HG03045 (cell line): ENCODE measurements at regions not wholly inside any gene's neighbourhood (a gene's known extent, or its start where the extent isn't known, plus 50 kb on each side); places are given as distances from the start of the nearest gene placed in this dataset.
"Not testable (repeated sequence)": the region's sequence is repeated elsewhere in the genome, so short reads cannot be mapped to it uniquely, and the experiment has no call there.

ENCODE experiments used
- ATAC-seq: cut with Tn5 transposase; IDR thresholded peaks from one replicate; pipeline ENCODE4 v1.9.1; 2021; ENCODE audit warnings: mild to moderate bottlenecking, moderate library complexity; ENCODE audit not compliant: unreplicated experiment

GRCh38 chr13:50543782-50544181 lies 299.7 kb downstream of the DLEU7 start:
- ATAC-seq = no peak

DNA sequence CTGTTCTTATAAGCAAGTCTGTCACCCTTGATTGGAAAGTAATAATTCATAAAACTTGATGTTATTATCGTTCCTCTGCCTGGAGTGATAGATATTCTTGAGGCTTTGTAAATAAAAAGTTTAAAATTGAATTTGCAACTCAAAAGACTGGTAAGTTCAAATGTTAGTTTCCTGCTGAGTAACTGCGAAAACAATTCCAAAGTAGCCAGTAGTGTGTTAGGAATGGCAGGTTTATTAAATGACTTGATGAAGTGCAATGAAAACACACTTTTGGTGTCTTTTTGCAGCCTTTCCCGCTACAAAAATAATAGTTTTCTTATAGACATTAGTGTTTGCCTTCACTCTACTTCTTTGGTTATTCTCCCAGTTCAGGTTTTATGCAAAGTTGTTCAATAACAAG lies 299.3 kb downstream of the DLEU7 start:
- ATAC-seq = no peak

DNA sequence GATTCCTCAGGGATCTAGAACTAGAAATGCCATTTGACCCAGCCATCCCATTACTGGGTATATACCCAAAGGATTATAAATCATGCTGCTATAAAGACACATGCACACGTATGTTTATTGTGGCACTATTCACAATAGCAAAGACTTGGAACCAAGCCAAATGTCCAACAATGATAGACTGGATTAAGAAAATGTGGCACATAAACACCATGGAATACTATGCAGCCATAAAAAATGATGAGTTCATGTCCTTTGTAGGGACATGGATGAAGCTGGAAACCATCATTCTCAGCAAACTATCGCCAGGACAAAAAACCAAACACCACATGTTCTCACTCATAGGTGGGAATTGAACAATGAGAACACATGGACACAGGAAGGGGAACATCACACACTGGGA lies 296.3 kb downstream of the DLEU7 start:
- ATAC-seq = not testable (repeated sequence)

DNA sequence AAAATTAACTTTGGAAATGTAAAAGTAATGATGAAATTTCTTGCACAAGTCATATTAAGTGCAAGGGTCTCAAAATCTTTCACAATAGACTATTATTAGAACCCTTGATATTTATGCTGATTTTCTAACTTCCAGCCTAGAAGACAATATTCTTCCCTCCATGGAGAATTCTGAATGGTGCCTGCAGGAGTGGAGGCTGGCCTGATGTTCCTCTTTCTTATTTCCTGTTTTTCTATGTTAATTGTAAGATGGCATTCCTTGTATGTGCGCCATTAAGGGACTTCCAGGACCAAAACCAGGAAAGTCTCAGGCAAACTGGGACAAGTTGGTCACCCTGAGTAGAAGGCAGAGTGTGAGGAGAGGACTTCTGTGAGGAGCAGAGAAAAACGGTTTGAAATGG lies 294.9 kb downstream of the DLEU7 start:
- ATAC-seq = no peak

DNA sequence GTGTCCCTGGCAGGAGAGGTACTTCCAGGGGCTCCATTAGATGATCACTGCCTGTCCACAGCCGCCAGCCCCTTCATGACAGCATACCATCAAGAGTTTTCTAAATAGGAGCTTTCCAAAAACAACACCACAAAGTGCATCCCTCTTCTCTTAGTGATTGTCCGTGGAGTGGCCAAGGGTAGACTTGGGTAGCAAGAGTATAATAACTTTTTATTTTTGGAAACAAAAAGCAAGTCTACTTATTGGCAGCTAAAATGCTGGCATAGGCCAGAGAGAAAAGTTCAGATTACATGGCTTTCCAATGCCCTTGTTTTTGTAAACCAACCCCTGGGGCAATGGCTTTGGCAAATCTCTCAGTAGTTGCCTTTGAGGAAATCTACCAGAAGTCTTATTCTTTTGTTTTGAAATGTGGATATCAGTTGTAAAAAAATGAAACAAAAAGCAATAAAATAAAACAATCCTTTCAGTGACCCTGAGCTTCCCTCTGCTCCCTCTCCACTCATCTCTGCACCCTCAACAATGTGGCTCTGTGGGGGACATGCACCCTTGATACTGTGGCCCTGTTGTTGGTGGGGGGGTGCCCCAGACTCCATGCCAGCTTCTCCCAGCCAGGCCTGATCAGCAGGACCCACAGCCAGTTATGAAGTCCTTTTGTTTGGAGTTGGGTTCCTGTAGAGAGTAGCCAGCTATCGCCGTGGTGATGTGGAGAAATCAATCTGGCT lies 294.1 kb downstream of the DLEU7 start:
- ATAC-seq = no peak

DNA sequence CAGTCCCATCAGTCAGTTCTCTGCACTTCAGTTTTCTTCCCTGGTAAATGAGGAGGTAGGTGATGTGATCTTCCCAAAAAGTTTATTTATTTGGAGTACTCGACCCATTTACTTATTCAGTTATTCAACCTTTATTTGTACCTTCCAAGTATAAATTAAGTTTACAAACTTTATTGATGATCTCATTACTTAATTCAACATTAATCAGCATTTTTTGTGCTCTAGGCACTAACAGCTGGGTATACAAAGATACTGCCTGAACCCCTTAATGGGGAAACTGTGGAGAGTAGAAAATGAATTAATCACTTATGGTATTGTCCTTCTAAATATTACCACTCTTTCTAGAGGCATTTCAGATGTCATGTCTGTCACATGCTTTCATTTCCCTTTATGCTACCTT lies 293.3 kb downstream of the DLEU7 start:
- ATAC-seq = no peak

DNA sequence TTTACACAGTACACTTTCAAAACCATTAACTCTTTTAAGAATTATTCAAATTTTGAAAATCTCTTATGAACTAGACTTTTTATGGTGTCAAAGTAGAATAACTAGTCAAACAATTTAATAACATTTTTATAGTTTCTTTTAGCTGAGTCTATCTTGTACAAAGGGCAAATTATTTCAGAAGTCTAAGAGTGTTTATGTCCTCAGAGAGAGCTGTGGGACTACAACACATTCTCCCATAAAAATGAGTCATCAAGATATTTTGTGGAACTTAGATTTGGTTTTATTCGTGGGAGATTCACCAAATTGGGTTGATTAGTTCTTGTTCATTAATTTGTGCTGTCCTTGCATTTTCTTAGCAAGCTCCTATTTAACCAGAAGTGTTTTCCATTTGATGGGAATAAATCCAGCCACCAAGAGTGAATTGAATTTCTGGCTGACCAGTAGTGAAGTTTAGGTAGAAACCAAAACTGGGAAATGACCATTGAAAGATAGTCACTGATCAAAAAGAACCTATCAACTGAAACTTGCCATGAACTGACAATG lies 291.0 kb downstream of the DLEU7 start:
- ATAC-seq = no peak

DNA sequence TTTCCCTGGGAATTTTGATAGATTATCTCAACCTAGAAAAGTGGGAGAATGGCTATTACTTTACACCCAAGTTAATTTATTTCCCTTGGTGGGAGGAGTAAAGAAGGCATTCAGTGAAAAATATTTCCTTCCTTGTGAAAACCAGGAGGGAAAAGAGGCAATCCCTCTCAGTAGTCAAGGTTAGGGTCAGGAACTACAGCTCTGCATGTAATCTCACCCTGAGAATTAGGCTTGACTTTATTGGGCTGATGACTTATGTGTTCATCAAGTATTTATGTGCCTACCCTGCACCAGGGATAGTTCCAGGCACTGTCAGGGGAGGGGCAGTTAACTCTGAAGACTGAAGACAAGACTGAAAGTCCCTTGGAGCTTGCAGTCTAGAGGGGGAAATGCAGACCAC lies 281.8 kb downstream of the DLEU7 start:
- ATAC-seq = no peak

DNA sequence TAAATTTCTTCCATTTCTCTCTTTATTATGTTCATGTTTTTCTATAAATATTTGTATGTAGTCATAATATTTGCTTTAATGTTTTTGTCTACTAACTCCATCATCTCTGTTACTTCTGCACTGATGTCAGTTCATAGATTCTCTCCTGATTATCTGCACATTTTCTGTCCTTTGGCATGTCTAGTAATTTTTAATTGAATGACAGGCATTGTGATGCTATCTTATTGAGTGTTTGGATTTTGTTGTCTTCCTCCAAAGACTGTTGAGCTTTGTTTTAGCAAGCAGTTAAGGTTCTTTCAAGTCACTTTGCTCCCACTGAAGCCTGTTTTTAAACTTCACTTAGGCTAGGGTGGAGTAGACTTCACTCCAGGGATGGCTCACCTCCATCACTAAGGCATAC lies 276.8 kb downstream of the DLEU7 start:
- no peak for ATAC-seq

GRCh38 chr13:50572129-50572528 lies 271.4 kb downstream of the DLEU7 start:
- ATAC-seq = no peak

DNA sequence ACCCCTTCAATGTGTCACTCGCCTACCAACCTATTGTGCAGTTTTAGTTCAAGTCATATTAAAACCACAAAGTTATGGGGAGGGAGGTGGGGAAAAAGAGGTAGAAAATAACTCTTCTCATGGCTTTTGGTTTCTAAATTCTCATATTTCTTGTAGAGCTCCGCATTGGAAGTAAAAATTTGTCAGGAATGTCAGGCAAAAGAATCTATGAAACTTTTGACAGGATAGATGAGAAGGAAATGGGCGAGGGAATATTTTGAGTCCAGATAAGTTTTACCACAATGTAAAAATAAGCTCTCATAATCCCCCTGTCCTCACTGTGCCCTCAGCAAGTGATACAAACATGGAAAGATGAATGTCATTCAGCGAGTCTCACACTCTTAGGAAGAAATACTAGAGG lies 270.4 kb downstream of the DLEU7 start:
- no peak for ATAC-seq

GRCh38 chr13:50574731-50575130 lies 268.8 kb downstream of the DLEU7 start:
- ATAC-seq = no peak

DNA sequence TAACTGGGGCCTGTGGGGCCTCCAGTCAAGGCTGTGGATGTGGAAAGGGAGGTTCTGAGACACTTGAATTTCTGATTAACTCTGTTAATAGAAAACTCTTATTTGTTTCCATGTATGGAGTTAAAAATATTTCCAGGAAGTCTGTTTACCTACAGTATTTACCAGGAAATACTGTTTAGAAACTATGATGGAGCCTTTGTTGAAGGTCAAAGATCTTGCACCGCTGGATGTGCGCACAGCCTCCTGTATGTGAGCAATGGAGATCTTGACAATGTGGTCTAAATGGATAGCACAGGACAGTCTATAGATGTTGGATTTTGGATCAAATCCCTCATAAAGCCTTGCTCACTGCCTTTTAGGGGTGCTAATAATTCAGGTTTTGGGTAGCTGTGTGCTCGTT lies 268.4 kb downstream of the DLEU7 start:
- no peak for ATAC-seq

- no peak for ATAC-seq
Observed at GRCh38 chr13:50576156-50576555, 267.3 kb downstream of the DLEU7 start.

DNA sequence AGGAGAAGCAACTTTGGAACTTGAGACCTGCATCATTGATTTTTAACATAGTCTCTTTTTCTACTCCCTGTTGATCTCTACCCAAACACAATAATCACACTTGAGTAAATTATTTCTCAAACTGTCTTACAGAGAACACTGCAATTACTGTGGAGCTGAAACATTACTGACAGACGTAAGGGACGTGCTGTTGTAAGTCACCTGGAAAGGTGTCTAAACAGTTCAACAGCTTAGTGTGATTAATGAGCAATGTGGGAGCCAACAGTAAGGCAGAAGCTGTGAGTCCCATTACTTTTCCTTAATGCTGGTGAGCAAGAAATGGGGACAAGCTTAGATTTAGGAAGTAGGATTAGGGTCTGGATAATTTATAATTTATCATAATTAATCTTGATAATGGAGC lies 265.7 kb downstream of the DLEU7 start:
- no peak for ATAC-seq

- no peak for ATAC-seq
Observed at GRCh38 chr13:50580684-50581305, 262.7 kb downstream of the DLEU7 start.

- ATAC-seq = no peak
Observed at GRCh38 chr13:50581586-50582196, 261.8 kb downstream of the DLEU7 start.

DNA sequence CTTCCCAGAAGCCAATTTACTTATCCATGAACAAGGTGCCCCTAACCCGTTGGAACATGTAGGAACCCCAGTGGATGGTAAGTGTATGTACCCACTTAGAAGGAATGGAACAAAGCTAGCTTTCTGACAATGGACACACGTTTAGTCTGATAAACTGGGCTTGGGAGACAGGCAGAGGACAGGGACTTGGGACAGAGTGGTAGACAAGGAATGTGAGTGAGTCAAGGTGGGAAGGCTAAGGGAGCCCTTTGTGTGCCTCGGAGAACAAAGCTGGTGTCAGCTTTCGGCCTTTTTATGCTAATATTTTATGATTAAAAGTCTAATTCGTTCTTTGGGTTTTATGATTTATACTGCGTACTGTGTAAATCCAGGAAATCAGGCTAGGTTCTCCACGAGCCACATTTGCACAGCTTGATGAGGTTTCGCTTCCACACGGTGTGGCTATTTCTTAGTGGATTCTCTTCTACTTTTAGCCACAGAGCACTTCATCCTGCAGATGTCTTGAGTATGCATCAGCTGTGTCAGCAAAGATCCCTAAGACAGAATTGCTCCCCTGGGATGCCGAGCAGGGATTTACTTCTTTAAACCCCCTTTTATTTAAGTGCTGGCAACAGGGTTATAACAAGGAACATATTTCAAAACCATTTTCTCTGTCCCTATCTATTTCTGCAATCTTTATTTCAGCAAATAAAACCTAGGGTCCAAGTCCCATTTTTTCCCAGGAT lies 258.5 kb downstream of the DLEU7 start:
- no peak for ATAC-seq

GRCh38 chr13:50585674-50586413 lies 257.6 kb downstream of the DLEU7 start:
- no peak for ATAC-seq

GRCh38 chr13:50586414-50587083 lies 256.9 kb downstream of the DLEU7 start:
- no peak for ATAC-seq
